ENCODE measurements at regions not wholly inside any gene's neighbourhood (a gene's known extent, or its start where the extent isn't known, plus 50 kb on each side); places are given as distances from the start of the nearest gene placed in this dataset.

GRCh38 chr15:62622775-62623174 lies 419.8 kb upstream of the TPM1 start:
- CTCF ChIA-PET: no interaction called here
- no peaks in the 10 kb centered on the region for H3K36me3 Mint-ChIP-seq
- POLR2A ChIA-PET: no interaction called here
- H3K9me3 Mint-ChIP-seq: no peaks in the 10 kb centered on the region
- H3K27ac Mint-ChIP-seq: no peak overlapping the region
- no peak overlapping the region for H3K4me3 Mint-ChIP-seq
- H3K4me1 Mint-ChIP-seq: peaks cover 9% of the 10 kb centered on the region; the same call in 1 of the 2 replicates
- no peak for ATAC-seq
- no peak for DNase-seq (ENCODE audit: low spot score)
- TF ChIP-seq PREB (CRISPR knock-in tag; IDR thresholded peaks at IDR 0.05; ENCODE audit: borderline replicate concordance) (no peak), CREM (CRISPR knock-in tag; IDR thresholded peaks at IDR 0.05) (no peak), ZNF219 (CRISPR knock-in tag; IDR thresholded peaks at IDR 0.05; ENCODE audit: borderline replicate concordance) (no peak), FOXJ3 (CRISPR knock-in tag; IDR thresholded peaks at IDR 0.05; ENCODE audit: borderline replicate concordance) (no peak), IRF1 (CRISPR knock-in tag; IDR thresholded peaks at IDR 0.05) (no peak)
- TF ChIP-seq, protein P1, sequence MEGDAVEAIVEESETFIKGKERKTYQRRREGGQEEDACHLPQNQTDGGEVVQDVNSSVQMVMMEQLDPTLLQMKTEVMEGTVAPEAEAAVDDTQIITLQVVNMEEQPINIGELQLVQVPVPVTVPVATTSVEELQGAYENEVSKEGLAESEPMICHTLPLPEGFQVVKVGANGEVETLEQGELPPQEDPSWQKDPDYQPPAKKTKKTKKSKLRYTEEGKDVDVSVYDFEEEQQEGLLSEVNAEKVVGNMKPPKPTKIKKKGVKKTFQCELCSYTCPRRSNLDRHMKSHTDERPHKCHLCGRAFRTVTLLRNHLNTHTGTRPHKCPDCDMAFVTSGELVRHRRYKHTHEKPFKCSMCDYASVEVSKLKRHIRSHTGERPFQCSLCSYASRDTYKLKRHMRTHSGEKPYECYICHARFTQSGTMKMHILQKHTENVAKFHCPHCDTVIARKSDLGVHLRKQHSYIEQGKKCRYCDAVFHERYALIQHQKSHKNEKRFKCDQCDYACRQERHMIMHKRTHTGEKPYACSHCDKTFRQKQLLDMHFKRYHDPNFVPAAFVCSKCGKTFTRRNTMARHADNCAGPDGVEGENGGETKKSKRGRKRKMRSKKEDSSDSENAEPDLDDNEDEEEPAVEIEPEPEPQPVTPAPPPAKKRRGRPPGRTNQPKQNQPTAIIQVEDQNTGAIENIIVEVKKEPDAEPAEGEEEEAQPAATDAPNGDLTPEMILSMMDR (IDR thresholded peaks at IDR 0.05): no peak
- no peaks in the 10 kb centered on the region for H3K27me3 Mint-ChIP-seq (ENCODE audit: low read depth)

- H3K9me3 Mint-ChIP-seq: no peaks in the 10 kb centered on the region
These were observed 417.8 kb upstream of the TPM1 start for GRCh38 chr15:62624547-62625378.

DNA sequence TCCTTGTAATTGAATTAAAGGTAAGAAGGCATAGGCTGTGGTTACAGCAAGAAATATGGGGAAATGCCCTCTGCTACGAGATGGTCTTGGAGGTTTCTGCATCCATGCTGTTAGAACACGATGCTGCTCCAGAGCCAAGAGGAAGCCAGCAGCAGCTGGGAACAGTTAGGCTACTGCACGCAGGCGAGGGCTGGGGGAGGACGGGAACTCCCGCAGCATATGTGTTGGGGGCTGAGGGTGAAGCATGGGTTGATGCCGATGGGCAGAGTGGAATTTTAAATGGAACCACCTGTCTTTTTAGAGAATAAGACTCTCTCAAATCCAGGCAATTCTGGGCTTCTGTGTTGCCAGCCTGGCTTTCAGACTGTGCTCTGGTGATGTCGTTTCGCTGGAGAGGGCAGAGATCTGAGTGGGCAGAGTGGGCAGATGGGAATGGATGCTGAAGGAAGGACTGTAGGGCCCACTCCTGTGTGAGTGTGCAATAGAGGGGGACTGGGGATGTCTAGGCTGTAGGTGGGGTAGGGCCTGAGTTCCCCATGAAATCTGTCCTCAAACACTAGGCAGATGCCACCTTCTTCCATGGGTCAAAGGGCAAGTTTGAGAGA lies 417.0 kb upstream of the TPM1 start:
- ATAC-seq: no peak
- Mint-ChIP-seq H3K36me3 (no peaks in the 10 kb centered on the region), H3K4me1 (peaks cover 11% of the 10 kb centered on the region; the same call in 1 of the 2 replicates), H3K4me3 (no peak overlapping the region), H3K27me3 (ENCODE audit: low read depth) (no peaks in the 10 kb centered on the region), H3K27ac (no peak overlapping the region), H3K9me3 (no peaks in the 10 kb centered on the region)
- ChIA-PET POLR2A (interaction anchor here (0.5 to 0.7 kb wide), 2 partner anchors 12 to 229 kb away, joined by 3 read pairs; no protein-coding TSS in a partner anchor), CTCF (no interaction called here)
- DNase-seq (ENCODE audit: low spot score): no peak
- TF ChIP-seq NFYB (CRISPR knock-in tag; conservative IDR thresholded peaks at IDR 0.05; ENCODE audit: low read depth): no peak
- TF ChIP-seq TCF7 (CRISPR knock-in tag; IDR thresholded peaks at IDR 0.05; ENCODE audit: low read depth): no peak
- TF ChIP-seq CREB1 (CRISPR knock-in tag; IDR thresholded peaks at IDR 0.05): no peak
- TF ChIP-seq, protein P2, sequence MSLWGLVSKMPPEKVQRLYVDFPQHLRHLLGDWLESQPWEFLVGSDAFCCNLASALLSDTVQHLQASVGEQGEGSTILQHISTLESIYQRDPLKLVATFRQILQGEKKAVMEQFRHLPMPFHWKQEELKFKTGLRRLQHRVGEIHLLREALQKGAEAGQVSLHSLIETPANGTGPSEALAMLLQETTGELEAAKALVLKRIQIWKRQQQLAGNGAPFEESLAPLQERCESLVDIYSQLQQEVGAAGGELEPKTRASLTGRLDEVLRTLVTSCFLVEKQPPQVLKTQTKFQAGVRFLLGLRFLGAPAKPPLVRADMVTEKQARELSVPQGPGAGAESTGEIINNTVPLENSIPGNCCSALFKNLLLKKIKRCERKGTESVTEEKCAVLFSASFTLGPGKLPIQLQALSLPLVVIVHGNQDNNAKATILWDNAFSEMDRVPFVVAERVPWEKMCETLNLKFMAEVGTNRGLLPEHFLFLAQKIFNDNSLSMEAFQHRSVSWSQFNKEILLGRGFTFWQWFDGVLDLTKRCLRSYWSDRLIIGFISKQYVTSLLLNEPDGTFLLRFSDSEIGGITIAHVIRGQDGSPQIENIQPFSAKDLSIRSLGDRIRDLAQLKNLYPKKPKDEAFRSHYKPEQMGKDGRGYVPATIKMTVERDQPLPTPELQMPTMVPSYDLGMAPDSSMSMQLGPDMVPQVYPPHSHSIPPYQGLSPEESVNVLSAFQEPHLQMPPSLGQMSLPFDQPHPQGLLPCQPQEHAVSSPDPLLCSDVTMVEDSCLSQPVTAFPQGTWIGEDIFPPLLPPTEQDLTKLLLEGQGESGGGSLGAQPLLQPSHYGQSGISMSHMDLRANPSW (CRISPR knock-in tag; conservative IDR thresholded peaks at IDR 0.05; ENCODE audit: low read depth): no peak
- no peak for TF ChIP-seq TEAD4 (CRISPR knock-in tag; IDR thresholded peaks at IDR 0.05)
- no peak for TF ChIP-seq MAX (CRISPR knock-in tag; IDR thresholded peaks at IDR 0.05)
- TF ChIP-seq ZNF396 (CRISPR knock-in tag; IDR thresholded peaks at IDR 0.05; ENCODE audit: borderline replicate concordance): no peak
- no peak for TF ChIP-seq ETV6 (CRISPR knock-in tag; IDR thresholded peaks at IDR 0.05)
- TF ChIP-seq ZBTB21 (CRISPR knock-in tag; IDR thresholded peaks at IDR 0.05; ENCODE audit: borderline replicate concordance): no peak
- TF ChIP-seq, protein P3, sequence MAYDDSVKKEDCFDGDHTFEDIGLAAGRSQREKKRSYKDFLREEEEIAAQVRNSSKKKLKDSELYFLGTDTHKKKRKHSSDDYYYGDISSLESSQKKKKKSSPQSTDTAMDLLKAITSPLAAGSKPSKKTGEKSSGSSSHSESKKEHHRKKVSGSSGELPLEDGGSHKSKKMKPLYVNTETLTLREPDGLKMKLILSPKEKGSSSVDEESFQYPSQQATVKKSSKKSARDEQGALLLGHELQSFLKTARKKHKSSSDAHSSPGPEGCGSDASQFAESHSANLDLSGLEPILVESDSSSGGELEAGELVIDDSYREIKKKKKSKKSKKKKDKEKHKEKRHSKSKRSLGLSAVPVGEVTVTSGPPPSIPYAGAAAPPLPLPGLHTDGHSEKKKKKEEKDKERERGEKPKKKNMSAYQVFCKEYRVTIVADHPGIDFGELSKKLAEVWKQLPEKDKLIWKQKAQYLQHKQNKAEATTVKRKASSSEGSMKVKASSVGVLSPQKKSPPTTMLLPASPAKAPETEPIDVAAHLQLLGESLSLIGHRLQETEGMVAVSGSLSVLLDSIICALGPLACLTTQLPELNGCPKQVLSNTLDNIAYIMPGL (CRISPR knock-in tag; IDR thresholded peaks at IDR 0.05): no peak
- TF ChIP-seq JAZF1 (CRISPR knock-in tag; IDR thresholded peaks at IDR 0.05): no peak

More at GRCh38 chr15:62624547-62625378, 417.8 kb upstream of the TPM1 start:
- H3K27ac Mint-ChIP-seq: no peak overlapping the region
- no peaks in the 10 kb centered on the region for H3K27me3 Mint-ChIP-seq (ENCODE audit: low read depth)
- no peak for DNase-seq (ENCODE audit: low spot score)
- TF ChIP-seq KAT7 (CRISPR knock-in tag; IDR thresholded peaks at IDR 0.05; ENCODE audit: borderline replicate concordance) (no peak), TP53 (CRISPR knock-in tag; IDR thresholded peaks at IDR 0.05) (no peak), MXD4 (CRISPR knock-in tag; IDR thresholded peaks at IDR 0.05; ENCODE audit: borderline replicate concordance) (no peak), SP1 (CRISPR knock-in tag; conservative IDR thresholded peaks at IDR 0.05) (no peak), RELA (CRISPR knock-in tag; IDR thresholded peaks at IDR 0.05; ENCODE audit: borderline replicate concordance) (no peak), NR2C2 (CRISPR knock-in tag; IDR thresholded peaks at IDR 0.05) (no peak), ZNF138 (CRISPR knock-in tag; conservative IDR thresholded peaks at IDR 0.05) (no peak)
- H3K4me3 Mint-ChIP-seq: no peak overlapping the region
- H3K4me1 Mint-ChIP-seq: peaks cover 11% of the 10 kb centered on the region; the same call in 1 of the 2 replicates
- CTCF ChIA-PET: interaction anchor here (1.1 kb wide), 1 partner anchor 118 kb away, joined by 3 read pairs; no protein-coding TSS in a partner anchor
- POLR2A ChIA-PET: interaction anchor here (0.7 kb wide), 1 partner anchor 12 kb away, joined by 3 read pairs; no protein-coding TSS in a partner anchor
- no peak for ATAC-seq
- H3K36me3 Mint-ChIP-seq: no peaks in the 10 kb centered on the region
